NCI-H1694 (cell line): ENCODE measurements at regions not wholly inside any gene's neighbourhood (a gene's known extent, or its start where the extent isn't known, plus 50 kb on each side); places are given as distances from the start of the nearest gene placed in this dataset.

Experiments used
- DNase-seq: peaks from one replicate; lab custom pipeline; 2025; lab: John Stamatoyannopoulos, UW

DNA sequence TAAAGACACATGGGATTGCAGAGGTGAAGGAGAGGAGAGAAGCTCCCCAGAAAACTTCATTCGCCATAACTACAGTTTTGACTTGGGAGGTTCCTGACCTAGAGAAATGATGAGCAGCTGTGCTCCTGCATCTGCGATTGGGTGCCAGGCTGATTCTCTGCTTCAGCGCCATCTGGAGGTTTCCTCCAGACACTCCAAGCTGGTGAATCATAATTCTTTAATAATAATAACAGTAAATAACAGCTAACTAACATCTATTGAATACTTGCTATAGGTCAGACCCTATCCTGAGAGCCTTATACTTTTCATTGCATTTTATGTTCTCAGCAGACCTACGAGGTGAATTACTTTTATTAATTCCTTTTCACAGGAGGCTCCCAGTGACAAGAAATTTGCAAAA is 575.8 kb downstream of the TOX3 start:
- DNase-seq: peak; percentile 47

DNA sequence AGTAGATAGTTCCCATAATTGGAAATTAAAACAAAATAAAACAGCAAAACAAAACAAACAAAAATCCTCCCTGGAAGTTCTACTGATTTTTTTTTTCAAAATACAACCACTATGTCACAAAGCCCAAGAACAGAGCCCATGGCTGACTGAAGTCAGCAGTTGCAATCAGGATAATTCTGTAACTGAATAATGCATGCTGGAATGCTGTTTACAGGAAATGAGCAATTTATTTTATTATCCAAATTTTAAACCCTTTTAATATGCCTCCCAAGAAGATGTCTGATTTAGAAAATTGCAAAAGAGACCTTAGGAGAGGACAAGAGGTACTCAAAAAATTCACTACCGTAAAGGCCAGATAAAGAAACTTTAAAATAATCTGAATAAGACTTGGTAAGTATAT is 578.2 kb downstream of the TOX3 start:
- DNase-seq: no peak

DNA sequence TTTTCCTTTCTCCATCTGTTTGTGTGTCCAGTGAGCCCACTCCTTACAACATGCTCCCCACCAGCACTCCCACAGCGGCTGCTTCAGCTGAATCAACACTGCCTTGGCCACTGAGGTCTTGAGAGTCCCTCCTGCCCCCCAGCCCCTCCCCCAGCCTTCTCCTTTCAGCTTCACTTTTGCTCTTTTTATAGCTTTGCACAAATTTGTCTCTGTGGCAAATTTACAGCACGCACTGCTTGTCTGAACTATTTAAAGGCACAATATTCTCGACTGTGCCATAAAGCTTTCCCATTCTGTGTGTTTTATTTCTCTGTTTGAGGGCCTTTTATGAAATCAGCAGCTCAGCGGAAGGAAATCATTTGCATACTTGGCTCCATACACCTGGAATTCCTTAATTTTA is 579.3 kb downstream of the TOX3 start:
- no peak for DNase-seq

DNA sequence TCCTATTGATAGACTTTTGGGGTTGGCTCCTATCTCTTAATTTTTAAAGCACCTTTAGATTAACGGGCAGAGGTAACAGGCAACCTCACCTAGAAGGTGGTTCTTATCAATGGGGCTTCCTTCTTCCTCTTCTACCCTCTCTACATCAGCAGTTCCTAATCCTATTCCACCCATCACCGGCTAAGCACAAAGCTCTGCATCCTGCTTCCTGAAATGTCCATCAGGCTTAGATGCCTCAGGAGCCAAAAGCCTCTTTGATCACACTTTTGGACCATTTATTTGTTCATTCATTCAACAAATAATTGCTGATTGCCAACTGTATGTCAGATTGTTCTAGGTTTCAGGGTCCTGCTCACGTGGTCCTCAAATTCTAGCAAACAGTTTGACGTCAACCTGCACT is 586.0 kb downstream of the TOX3 start:
- DNase-seq: no peak

DNA sequence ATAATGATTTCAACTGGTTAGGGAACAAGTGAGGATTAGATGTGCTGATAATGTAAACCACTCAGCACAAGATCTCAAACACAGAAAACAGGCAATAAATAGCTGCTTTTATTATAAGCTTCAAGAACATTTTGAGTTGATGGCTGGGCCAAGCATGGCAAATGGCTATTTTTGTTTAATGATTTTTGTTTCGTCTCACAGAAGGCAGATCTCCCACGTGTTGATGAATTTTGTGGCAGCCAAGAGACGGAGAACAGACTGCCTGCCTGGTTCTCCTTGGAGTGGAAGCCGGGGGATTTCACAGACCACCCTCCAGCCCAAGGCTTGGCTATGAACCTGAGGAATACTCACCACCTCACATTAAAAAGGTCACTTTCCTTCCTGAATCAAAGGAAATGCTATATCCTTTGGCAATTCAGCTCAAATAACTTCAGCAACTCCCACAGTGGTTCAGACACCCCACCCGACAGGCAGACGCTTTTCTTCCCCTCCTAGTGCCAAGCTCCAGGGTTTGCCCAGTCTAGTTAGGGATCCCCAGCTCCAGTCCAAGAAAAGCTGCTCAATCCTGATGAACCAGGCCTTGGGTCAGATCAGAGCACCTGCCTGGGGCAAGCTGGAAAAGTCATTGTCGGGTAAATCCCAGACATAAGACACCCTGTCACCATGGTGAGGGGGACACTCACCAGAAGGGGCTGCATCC is 593.5 kb downstream of the TOX3 start:
- no peak for DNase-seq

DNA sequence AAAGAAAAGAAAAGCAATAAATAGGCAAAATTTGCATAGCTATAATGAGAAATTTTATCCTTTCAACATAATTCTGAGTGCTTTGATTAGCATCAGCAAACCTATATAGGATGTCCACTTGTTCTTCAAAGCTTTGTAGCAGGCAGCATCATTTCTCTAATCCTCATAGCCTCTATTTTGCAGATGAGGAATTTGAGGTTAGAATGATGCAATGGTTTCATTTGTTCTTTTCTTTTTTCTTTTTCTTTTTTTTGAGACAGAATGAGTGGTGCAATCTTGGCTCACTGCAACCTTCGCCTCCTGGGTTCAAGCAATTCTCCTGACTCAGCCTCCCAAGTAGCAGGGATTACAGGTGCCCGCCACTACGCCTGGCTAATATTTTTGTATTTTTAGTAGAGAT is 594.4 kb downstream of the TOX3 start:
- no peak for DNase-seq

DNA sequence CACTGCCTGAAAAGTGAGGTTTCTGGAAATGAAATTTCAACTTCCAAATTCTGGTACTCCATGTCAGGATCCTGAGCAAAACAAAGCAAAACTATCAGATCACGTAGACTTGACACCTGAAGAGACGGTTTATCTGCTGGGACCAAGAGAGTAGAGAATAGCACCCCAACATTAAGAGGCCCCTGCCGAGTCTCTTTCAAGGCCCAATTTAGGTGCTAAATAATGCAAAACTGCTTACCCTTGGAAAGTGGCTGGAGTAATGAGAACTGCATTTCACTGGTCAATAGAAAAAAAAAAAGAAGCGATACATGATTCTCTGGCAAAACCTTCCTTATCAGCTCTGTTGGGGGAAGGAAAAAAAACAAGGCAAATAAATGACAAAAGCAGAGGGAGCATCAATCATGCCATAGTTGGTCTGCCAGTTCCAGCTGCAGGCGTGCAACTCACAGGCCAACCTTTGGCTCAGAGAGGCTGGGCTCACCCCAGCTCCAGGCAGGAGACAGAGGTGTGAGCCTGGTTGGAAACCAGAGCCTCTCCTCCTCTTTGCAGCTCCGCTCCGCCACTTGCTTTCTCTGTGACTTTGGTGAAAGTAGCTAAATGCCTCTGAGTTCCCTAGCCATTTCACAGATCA is 595.2 kb downstream of the TOX3 start:
- no peak for DNase-seq

DNA sequence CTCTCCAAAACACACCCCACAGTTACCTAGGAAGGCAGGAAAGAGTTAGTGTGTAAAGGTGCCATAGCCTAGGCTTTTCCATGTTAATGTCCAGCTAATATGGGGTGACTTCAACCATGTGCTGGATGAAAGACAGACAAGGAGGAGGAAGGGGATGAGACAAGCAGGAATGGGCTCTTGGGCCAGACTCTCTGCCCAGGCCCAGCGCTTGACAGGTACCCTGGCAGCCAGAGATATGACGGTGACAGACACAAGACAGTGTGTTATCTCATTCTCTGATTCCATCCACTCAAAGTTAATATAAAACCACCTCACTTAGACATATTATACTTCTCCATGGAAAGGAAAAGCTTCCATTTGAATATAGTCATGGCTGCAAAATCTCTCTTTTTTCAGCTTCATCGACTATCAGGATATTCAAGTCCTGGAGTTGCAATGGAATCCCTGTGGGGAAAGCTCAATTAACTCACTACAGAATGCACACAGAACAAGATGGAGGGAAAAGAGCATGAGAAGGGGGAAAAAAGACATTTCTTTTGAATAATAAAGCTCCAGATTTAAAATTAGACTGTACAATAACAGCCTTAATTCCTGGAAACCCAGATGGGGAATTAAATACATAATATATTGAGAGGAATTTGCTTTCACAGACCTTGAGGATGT is 596.7 kb downstream of the TOX3 start:
- no peak for DNase-seq

DNA sequence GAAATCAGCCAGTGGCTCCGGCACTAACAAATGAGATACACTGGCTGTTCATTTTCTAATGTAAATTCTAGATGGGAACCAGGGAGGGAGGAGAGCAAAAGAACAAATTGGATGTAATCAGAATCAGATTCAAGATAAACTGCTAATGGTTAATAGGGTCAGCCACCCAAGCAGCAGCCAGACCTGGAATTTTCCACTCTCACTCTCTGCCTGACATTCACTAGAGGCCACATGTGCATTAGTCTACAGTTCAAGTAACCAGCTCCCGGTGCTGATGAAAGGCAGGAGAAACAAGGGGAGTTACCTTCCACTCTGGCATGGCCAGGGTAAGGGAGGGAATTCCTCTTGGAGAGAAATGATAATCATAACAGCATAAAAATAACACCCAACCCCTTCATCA is 597.7 kb downstream of the TOX3 start:
- DNase-seq: no peak

DNA sequence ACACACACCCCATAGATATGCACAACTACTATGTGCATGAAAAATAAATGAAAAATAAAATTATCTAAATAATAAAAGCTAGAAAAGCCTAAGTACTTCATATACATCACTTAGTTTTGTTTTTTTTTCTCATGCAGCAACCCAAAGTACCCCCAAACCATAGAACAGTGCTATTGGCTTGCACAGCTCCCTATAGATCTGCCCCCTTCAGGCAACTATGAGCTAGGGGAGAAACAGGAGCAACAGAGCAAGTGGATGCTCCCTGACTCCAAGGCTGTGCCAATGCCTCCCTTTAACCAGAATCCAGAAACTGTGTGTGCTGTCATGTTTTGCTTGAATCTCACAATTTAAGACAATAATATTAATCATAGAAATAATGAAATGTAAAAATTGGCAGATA is 605.5 kb downstream of the TOX3 start:
- DNase-seq: no peak

DNA sequence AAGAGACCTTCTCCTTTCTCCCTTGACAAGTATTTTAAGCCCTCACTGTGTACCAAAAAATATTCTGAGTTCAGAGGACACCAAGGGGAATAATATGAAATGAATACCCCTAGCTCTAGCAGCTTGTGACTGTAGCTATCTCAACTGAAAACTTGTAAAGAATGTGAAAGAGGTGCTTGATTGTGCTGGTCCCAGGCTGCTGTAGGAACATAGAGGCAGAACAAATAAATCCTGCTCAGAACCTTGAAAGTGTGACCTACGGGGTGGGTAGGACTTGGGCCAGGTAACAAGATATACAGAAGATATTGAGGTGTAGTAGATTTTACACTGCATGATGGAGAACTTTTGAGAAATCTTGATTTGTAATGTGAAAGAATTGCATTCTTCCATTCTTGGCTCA is 606.8 kb downstream of the TOX3 start:
- no peak for DNase-seq

DNA sequence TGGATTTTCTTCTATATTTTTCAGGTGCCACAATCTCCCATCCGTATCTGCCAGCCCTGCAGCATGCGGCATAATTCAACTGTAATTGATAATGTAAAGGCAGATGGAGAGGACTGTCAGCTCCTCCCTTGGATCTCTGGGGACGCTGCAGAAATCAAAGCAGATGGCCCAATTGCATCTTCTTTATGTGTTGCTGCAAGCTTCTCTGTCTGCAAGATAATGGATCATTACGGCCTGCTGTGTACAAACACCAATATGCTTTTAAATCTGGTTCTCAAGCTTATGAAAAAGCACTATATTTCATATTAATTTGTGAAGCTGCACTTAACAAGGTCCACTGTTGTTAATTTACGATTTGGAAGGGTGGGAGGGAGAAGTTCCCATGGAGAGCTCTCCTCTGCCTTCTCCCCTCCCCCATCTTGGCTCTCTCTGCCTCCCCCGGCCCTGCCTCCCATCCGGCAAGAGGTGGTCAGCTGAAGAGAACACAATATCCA is 607.5 kb downstream of the TOX3 start:
- DNase-seq: peak; percentile 90

DNA sequence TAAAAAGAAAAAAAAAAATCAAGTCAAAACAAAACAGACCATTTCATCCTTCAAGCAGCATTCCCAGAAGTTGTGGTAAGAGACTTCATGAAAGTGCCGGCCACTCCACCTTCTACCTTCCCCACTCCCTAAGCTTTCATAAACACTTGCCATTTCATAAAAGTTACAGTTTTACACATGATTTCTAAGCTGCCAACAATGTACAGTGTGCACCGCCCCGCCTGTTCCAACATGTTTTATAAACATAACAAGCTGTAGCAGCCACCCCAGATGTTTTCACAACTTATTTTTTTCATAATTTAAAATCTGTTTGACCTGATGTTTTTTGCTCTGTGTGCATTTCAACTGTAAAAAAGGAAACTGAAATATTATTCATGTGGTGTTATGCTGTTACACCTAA is 608.1 kb downstream of the TOX3 start:
- DNase-seq: peak; percentile 57

DNA sequence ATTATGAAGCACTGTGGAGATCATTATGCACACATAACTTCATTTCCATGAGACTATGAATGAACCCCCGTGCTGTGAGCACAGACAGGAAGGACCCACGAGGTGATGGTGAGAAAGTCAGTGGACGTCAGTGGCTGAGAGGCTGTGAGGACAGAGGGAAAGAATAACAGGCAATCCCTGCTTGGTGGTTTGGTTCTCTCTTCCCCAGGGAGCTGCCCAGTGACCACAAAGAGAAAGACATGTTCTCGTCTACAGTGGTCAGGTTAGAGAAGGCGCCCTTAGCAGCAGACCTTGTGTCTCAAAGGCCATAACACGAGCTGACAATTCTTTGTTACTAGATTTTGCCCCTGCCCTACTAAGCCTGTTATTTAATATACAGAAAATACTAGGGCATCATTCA is 609.2 kb downstream of the TOX3 start:
- no peak for DNase-seq

DNA sequence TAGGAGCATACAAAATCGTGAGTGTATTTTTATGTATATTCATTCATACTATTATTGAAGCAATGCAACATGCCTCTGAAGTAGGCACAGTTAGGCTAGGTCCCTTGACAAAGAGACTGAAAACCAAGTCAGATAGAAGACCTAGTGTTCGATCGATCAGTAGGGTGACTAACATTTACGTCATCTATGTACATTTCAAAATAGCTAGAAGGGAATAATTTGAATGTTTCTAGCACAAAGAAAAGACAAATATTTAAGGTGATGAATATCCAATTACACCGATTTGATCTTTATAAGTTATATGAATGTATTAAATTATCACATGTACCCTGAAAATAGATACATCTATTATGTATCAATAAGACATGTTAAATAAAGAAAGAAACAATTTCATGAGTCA is 610.1 kb downstream of the TOX3 start:
- no peak for DNase-seq

DNA sequence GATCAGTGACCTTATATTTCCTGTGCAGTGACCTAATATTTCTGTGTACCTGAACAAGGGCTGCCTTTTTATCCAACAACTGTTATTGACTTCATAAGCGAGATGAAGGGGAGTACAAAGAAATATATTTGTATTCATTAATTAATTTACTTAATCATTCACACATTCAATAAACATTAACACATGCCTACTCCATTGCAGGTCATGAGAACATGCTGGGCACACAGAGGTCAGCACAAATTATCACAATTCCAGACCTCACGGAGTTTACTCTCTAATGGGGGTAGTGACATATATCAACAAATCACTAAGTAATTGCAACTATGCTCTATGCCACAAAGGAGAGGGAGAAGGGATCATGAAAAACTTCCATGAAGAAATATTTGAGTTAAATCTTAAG is 614.6 kb downstream of the TOX3 start:
- no peak for DNase-seq

DNA sequence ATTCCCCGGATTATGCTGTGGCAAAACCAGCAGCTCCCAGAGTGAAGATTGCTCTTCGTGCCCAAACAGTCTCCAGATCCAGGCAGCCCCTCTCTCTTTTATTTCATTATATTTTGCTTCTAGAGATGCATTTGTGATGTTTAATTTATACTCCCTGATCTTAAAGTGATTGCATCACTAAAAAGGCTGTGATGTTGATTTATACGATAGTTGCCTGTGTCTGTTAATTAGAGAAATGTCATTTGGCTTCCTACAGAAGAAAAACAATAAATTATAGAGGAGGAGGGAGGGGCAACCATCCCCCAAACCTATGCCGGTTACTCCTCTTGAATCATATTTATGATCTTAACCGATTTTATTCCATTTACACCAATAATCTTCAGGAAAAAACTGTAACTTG is 615.3 kb downstream of the TOX3 start:
- no peak for DNase-seq

DNA sequence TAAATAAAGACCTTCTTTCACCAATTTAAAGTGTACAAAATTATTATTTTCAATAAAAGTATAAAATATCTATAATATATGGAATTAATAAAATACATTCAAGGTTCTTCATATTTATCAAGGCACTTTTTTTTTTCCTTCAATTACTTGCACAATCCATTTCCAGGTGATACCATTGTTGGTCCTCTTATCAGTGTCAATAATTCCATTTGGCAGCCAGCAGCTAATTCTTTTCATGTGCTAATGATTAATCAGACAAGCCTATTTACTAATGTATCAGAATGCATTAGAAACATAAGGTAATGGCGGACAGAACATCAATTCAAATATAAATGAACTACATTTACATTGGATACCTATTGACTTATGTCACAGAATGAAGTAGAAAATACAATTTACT is 622.2 kb downstream of the TOX3 start:
- DNase-seq: no peak

DNA sequence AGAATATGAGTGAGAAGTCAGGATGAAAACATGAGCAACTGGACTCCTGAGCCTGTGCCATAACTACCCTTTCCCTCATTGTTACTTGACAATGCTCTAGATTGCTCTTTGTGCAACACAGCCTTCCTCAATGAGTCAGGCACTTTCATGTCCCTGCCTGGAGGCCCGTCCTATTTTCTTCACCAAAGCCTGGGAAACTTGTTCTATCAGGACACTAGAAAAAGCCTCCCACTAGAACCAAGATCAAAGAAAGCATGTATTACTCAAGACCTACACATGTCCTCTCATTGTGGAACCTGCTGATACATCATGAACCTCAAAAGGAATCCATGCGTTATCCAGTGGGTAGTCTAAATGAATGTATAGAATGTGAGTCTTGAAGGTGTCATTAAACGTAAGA is 624.5 kb downstream of the TOX3 start:
- no peak for DNase-seq

DNA sequence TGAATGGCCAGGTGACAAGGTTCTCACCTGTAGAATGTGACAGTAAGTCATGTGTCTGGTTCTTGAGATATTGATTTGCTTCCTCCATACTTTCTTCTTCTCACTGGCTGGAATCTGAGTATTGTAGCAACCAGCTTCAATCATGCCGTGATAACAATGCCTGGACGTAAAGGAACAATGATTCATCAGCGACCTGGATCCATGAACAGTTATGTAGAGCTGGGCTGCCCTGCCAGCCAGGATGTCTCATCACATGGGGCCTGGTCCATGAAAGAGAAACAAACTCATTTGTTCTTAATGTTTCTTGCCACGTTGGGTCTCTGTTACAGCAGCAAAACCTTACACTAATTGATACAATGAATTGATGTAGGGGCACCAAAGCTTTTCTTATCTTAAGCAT is 627.2 kb downstream of the TOX3 start:
- DNase-seq: no peak

DNA sequence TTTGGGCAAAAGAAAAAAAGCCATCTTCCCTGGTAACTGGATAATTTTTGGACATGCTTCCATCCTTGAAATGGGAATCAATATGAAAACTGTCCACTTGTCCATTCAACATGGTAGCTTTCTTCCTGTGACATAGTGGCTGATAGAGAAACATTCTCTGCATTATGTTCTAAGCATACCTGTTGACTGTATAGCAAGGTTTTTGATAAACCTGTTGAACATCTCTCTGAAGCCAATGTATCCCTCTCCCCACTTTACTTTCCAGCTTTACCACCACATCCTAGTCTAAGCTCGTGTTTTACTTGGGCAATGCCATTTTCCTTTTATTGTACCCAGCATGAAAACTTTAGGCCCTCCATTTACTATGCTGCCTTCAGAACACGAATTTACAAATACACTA is 630.1 kb downstream of the TOX3 start:
- no peak for DNase-seq

DNA sequence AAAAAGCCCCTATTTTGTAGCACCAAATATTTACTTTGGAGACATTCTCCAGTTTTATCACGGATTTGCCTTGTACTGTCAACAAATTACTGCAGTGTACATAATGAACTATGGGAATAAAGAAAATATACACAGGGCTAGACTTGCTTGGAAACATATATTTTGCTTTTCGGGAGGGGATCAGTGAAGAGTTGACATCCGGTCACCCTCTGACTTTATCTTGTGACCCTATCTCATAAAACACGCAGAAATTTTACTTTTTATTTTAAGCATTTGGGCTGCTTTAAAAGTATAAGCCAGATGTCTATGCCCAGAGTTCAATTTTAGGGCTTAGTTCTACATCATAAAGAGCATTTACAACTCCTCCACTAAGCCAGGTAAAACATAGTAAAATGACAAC is 630.7 kb downstream of the TOX3 start:
- DNase-seq: no peak

DNA sequence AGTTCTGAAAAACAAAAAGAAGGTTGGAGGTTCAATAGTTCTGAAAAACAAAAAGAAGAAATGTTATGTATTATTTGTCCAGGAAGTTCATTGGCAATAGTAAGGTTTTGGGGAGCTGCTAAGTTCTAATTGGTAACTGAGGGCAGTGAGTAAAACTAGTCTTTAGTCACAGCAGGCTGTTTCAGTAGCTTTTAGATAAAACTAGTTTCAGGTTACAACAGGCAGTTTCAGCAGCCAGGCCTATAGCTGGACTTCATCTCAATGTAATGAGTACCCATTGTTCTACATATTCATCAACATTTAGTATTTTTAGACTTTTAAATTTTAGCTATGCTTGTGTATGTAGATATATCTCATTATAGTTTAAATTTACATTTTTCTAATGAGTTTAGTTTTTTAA is 639.3 kb downstream of the TOX3 start:
- no peak for DNase-seq
